GM21786 (cell line): ENCODE measurements at regions not wholly inside any gene's neighbourhood (a gene's known extent, or its start where the extent isn't known, plus 50 kb on each side); places are given as distances from the start of the nearest gene placed in this dataset.

ENCODE experiments used
- ATAC-seq: cut with Tn5 transposase; IDR thresholded peaks from one replicate; pipeline ENCODE4 v1.9.1; 2021; ENCODE audit not compliant: unreplicated experiment

DNA sequence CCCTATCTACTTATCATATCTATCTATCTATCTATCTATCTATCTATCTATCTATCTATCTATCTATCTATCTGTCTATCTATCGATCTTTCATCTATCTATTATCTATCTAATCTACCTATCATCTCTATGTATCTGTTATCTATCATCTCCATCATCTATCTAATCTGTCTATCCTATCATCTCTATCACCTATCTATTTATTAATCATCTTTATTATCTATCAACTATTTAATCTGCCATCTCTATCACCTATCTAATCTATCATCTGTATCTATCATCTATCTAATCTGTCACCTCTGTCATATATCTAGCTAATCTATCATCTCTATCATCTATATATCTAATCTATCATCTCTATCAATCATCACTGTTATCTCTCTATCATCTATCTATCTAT is 736.3 kb downstream of the TYW1 start:
- no peak for ATAC-seq

- ATAC-seq: no peak
These were observed 741.5 kb downstream of the TYW1 start for GRCh38 chr7:67738145-67738544.

DNA sequence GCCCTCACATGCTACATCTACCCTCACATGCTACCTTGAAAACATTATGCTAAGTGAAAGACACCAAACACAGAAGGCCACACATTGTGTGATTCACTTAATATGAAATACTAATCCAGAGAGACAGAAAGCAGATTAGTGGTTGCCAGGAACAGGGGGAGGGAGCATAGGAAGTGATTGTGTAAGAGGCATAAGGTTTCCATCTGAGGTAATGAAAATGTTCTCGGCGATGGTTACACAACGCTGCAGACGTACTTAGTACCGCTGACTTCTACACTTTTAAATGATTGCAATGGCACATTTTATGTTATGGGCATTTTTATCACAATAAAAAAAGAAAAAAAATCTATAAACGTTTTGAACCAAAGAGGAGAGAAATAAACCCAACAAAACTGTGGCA is 742.3 kb downstream of the TYW1 start:
- ATAC-seq: no peak

DNA sequence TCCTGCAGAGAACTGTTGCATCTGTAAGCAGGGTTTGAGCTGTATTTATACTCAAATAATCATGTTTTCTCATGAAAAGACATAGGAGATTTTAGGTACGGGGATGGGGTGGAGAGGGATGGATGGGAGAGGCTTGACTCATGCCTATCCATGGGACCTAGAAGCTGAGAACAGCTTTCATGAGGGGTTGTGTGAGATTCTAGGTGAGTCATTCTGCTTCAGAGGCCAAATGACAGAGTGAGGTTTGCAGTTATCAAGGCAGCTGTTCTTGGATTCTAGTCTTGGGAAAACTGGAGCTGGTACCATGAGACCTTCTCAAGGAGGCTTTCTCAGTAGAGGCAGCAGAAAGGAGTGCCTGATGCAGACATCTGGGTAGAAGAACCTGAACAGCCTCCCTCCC is 746.9 kb downstream of the TYW1 start:
- ATAC-seq: no peak

DNA sequence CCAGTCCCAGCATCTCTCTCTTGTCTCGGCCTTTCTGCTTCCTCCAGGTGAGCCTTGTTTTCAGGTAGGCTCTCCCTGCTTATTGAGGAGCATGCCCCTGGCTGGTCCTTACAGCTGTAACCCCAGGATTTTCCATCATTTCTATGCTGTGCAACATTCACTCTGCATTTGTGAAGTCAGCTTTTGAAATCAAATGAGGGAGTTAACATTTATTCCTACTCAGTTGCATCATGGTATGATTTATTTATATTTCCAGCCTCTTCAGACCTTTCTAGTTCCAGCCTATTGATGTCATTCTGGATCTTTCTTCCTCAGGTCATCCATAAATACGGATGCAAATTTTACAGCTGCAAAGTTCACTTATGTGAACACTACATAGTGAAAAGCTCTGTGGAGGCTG is 755.6 kb downstream of the TYW1 start:
- no peak for ATAC-seq

DNA sequence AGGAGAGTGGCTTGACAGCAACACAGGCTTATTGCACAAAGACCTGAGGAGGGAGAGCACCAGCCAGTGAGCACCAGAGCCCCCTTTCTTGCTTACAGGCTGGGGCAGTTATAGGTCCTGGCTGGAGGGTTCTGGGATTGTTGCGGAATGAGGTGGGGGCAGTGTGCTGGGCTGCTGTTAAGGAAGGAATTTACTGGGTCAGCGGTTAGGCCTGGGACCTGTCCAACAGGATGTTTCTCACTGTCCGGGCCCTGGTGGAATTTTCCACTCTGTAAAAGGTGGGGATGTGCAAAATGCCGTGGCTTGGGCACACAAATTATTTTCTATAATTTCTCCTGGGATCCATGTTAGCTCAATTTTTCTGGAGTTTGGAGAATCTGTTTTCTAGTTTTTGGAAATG is 757.3 kb downstream of the TYW1 start:
- ATAC-seq: no peak

DNA sequence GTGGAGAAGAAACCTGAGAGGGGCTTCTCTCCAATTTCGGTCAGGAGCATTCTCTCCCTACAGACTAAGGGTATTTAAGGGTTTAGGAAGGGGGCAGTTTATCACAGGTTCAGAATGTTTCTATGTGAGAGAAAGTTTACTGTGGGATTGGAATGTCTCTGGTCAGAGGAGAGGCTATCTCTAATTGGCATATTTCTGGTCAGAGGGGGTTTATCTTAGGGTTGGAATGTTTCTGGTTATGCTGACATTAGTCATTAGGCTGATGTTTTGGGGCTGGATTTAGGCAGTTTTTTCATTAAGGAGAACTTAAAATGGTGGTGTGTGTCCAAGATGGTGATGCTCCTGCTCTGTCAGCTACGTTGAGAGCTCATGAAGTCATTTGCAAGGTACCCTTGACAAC is 758.0 kb downstream of the TYW1 start:
- ATAC-seq: no peak

GRCh38 chr7:67758551-67758950 is 761.9 kb downstream of the TYW1 start:
- no peak for ATAC-seq

GRCh38 chr7:67760971-67761370 is 764.3 kb downstream of the TYW1 start:
- ATAC-seq: no peak

DNA sequence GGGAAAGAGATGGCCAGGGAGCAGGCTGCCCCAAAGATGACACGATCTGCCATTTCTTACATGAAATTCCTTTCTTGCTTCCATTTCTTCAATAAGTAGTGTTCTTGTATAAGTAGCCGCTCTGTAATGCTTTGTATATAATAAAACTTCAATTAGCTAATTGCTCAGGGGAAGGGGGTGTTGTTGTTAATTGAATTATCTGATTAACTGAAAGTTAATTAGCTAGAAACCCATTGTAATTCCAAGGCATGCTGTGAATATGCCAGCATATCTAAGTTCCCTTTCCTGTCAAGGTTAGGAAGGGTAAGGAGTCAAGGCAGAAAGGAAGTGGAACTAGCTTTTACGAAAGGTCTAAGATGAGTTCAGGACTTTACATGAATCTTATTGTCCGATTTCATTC is 765.9 kb downstream of the TYW1 start:
- no peak for ATAC-seq

GRCh38 chr7:67764289-67764688 is 767.7 kb downstream of the TYW1 start:
- no peak for ATAC-seq

GRCh38 chr7:67765481-67766175 is 769.0 kb downstream of the TYW1 start:
- no peak for ATAC-seq

- no peak for ATAC-seq
These were observed 770.3 kb downstream of the TYW1 start for GRCh38 chr7:67766906-67767410.

DNA sequence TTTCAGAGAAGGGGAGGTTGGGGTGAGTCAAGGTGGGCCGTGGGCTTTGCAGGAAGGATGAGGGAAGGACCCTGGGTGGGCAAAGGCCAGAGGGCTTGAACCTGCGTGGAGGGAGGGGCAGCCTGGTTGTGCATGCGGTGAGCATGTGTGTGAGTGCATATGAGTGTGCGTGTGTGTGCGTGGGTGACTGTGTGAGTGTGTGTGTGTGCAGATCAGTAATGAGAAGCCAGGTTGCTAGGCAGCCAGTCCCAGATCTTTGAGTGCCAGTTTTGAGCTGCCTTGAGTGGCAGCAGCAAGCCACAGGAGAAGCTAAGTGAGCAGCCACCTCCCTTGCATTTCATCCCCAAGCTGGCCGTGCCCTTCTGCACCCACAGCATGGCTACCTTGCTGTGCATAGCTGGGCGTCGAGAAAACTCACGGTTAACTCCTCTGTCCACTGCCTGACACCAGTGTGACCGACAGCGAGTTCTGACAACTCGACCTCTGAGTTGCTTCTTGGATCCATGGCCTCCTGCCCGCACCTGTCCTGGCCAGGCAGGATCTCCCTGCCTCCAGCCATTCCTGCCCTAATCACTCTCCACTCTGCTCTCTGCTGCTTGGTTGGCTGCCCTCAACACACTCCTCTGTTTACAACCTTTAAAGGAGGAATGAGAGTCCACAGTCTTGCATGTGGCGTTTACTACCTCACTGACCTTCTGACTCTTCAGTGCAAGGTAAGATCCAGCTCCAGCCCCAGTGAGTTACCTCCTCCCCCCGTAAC is 775.4 kb downstream of the TYW1 start:
- ATAC-seq: no peak

- ATAC-seq: no peak
These were observed 776.4 kb downstream of the TYW1 start for GRCh38 chr7:67773081-67773480.

DNA sequence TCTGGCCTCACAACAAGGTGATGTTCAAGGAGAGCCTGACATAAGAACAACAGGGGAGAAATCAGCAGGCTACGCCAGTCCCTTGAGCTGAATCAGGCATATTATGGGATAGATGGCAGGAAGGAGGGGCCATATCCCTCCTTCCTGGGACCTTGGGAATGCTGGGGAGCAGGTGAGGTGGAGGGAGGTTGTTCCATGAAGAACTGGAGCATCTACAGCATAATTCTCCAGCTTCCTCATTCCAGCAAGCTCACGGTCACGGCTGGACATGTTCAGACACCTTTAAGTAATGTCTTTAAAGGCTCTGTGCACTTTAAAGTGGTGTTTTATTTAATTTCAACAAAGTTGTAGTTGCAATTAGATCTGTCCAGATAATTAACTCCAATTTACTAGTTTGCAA is 780.5 kb downstream of the TYW1 start:
- ATAC-seq: no peak

- no peak for ATAC-seq
These were observed 785.2 kb downstream of the TYW1 start for GRCh38 chr7:67781841-67782240.

DNA sequence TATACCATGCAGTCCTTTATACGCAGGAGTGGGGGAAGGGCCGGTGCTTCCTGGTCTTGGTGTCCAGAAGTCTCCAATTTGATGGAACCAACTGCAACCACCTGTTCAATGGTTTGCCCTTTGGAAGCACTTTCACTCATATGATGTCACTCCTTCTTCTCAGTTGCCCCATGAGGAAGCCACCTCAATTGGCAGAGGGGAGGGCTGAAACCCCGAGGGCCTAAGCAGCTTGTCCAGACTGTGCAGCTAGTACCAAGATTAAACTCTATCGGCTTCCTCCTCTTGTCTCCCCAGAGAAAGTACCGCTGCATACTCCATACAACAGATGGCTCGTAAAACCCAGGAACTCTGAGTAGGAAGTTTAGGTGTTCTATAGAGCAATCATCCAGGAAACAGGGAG is 789.4 kb downstream of the TYW1 start:
- no peak for ATAC-seq

DNA sequence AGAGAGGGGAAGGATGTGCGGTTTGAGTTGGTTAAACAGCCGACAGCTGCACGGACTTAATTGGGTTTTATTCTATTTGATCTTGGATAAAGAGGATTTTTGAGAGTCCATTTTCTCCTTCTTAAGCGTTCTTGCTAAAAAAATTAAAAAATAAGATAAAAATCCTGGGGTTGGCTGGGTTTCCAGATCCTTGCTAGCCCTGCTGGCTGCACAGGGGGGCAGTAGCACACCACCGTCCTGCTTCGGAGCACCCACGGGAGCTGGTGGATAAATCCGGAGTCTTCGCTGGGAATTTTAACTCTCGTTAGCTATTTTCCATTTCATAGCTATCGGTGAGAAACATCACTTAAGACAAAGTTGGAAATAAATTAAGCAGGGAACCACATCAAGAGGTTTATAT is 792.0 kb downstream of the TYW1 start:
- no peak for ATAC-seq

DNA sequence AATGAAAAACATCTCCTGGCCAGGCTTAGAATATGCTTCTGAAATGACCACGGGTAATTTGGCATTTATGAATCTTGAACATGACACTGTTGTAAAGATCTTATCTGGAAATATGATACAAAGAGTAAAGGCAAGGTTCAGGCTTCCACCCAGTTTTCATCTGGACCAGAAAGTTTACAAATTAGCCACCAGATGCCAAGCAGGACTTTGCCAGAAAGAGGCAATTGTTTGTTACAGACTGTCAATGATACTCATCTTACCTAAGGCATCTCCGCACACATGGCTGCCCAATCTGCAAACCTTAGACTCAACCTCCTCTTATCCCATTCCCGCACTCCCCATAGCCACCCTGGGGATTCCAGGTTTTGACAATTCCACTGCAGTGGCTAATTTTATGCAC is 795.3 kb downstream of the TYW1 start:
- ATAC-seq: no peak

GRCh38 chr7:67794544-67794943 is 797.9 kb downstream of the TYW1 start:
- ATAC-seq: no peak

GRCh38 chr7:67803789-67804188 is 807.2 kb downstream of the TYW1 start:
- no peak for ATAC-seq
